ENCODE measurements at regions not wholly inside any gene's neighbourhood (a gene's known extent, or its start where the extent isn't known, plus 50 kb on each side); places are given as distances from the start of the nearest gene placed in this dataset.

- TF ChIP-seq CTCF (IDR thresholded peaks at IDR 0.05) (no peak), POLR2A (IDR thresholded peaks at IDR 0.05) (no peak)
These were observed 89.8 kb upstream of the TEX51 start for GRCh38 chr2:126808929-126809328.
